Left hindlimb (tissue), 1 donor: ENCODE measurements at regions not wholly inside any gene's neighbourhood (a gene's known extent, or its start where the extent isn't known, plus 50 kb on each side); places are given as distances from the start of the nearest gene placed in this dataset.
A peak's percentile ranks its signal among the peaks of the same experiment; 100 is the strongest.

Experiments
- DNase-seq: peaks from one replicate; pipeline ENCODE4 v3.0.0-alpha.2; 2018

DNA sequence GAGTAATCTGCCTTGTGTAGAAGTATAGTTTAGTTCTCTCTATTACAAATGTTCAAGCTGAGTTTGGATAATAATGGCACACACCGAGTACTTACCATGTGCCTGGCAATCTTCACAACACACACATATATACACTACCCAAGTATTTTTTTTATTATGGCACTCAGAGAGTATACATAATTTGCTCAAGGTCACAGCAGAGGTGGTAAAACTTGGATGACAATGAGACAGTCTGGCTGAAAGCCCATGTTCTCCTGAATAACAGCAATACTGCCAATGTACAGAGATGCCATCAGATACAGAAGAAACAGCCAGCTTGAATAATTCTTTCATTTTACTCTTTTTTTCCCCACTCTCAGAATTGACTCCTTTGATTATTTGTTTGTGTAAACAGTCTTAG is 460.0 kb downstream of the CNTN6 start:
- no peak for DNase-seq

DNA sequence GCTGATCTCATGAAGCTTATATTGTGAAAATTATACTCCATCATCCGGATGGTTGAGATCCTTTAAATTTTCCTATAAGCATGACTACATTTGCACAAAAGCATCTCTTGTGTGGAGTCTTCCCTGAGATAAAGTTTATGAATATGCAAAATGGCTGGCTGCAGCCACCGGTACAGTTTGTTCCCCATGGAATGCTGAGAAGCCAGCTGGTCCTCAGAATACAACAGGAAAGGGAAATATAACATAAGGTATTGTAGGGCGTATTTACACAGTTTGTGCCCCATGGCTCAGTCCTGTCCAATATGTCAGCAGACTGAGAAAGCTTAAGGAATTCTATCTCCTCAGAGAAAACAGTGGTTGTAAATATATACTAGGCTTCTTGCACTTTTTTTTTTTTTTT is 468.6 kb downstream of the CNTN6 start:
- no peak for DNase-seq

DNA sequence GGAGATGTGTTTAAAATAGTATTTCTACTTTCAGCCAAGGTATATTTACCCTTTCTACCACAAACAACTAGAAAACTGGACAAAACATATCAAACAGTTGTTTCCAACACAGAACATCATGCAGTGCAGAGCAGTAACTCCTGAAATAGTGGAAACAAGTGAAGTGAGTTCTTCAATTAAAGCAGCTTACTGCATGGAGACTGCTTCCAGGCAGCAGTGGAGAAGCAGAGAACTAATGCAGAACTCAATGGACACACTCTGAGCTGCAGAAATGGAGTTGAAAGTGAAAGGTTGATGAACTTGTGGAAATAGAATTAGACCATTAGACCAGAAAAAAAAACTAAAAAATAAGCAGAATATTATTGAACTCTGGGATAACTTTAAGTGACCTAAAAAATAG is 478.9 kb downstream of the CNTN6 start:
- DNase-seq, result no peak

DNA sequence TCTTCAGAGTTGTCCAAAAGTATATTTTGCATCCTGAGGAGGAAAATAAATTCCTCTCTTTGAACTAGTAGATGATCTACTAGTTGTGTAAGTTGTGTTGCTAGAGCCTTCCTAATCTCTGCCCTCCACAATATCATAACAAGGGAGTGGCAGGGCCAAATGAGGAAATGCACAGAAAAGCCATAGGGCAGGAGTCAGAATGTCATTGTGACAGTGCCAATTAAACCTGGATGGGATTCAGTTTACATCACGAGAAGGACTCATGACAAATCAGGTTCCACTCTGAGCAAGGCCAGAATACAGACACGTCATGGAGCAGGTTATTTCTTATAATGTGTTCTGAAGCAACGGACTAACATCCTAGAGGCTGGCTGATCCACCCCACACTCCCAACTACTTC is 483.2 kb downstream of the CNTN6 start:
- no peak for DNase-seq

- DNase-seq, result no peak
These were observed 485.4 kb downstream of the CNTN6 start for GRCh38 chr3:1578124-1578806.

DNA sequence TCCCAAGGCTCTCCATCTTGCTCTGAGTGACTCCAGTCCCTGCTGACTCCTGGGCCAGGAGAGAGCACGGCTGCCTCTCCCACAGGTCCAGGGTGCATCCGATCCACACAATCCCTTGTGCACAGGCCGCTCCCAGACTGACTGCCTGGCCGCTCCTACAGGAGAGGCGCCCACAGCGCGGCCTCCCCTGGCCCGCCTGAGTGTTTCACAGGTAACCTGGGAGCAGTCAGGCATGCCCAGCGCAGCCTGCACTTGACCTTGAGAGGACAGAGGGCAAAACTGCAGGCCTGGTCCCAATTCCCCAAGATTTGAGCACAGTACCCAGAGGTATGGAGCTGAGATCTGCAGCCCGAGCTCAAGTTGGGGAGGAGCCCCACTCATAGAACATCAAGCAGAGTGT is 490.2 kb downstream of the CNTN6 start:
- no peak for DNase-seq

- DNase-seq, result no peak
These were observed 494.6 kb downstream of the CNTN6 start for GRCh38 chr3:1587426-1587825.

GRCh38 chr3:1591327-1592028 is 498.7 kb downstream of the CNTN6 start:
- no peak for DNase-seq

DNA sequence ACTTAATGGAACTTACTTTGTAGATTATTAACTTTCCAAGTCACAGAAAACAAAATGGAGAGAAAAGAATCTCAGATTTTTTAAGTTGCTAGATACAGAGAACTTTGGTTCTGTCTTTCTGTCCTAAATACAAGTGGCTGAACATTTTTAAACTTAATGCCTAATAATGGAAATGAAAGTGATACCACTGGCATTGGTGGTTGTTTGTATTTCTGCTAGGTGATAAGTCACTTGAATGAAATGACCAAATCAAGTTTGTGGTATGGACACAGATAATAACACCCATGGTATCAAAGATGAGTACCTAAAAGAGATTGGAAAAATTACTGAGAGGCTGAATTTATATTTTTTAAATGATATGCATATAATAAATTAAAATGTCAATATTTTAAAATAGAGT is 502.1 kb downstream of the CNTN6 start:
- no peak for DNase-seq

GRCh38 chr3:1600206-1600605 is 498.5 kb upstream of the CNTN4 start:
- no peak for DNase-seq

GRCh38 chr3:1600700-1601418 is 497.8 kb upstream of the CNTN4 start:
- DNase-seq, result no peak

DNA sequence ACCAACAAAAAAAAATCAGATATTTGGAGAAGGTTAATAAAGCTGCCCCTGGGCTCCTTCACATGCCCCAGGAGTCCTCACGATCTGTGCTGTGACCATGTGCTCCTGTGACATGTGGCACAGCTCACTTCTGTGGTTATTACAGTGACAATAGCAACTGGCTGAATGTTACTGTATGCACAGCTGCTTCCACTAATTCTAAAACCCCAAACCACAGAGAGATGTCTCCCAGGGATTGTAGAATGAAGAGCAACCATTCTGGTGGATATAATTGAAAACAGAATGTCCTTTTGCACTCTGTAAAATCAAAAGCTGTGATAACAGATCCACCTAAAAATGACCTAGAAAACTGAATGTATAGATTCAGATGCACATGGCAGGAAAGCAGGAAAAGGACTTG is 489.2 kb upstream of the CNTN4 start:
- DNase-seq, result peak; percentile 30

GRCh38 chr3:1611824-1612223 is 486.8 kb upstream of the CNTN4 start:
- DNase-seq, result no peak

- DNase-seq, result no peak
These were observed 484.7 kb upstream of the CNTN4 start for GRCh38 chr3:1613962-1614361.

DNA sequence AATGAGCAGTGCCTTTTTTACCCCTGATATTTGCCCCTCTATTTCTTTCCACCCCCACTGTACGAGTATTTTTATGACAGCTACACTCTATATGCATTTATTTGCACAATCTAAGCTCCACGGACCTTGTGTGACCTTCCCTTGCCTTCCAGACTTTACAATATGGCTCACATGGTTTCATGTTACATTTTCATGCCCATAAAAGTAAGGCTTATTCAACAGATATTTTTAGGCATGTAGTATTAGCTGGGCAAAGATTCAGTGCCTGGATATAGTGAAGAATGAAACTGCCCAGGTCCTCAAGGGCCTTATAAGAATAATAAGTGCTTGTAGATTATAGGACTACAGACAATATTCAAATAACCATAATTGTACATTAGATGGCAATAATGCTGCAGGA is 481.9 kb upstream of the CNTN4 start:
- no peak for DNase-seq

DNA sequence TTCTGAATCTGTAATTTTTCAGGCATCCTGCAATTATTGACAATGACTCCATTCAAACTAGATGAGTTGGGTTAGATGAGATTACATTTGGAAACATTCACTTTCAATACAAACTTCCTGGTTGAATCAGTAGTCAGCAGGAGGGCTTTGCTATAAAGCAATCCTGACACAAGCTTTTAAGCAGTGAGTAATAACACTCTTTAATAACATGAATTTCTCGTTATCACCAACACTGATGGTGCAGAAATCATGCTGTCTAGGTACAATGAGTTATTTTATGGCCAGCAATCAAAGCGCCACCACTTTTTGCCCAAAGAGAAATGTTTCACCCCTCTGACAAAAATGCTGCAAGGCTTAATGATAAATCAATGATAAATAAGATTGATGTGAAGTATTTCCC is 474.8 kb upstream of the CNTN4 start:
- no peak for DNase-seq

- no peak for DNase-seq
These were observed 466.5 kb upstream of the CNTN4 start for GRCh38 chr3:1632128-1632527.

DNA sequence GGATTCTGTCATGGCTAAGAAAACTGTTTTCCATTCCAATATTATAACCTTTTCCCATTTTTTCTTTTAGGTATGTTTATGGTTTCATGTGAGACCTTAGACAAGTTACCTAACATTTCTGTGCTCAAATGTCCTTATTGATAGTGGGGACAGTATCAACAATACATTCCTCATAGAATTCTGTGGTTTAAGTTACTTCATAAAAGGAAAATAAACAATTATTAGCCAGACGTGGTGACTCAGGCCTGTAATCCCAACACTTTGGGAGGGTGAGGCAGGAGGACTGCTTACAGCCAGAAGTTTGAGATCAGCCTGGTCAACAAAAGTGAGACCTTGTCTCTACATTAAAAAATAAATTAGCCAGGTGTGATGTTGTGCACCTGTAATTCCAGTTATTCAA is 436.8 kb upstream of the CNTN4 start:
- no peak for DNase-seq

- DNase-seq, result no peak
These were observed 434.4 kb upstream of the CNTN4 start for GRCh38 chr3:1664266-1664665.

GRCh38 chr3:1666865-1667264 is 431.8 kb upstream of the CNTN4 start:
- DNase-seq, result no peak

- DNase-seq, result no peak
These were observed 421.0 kb upstream of the CNTN4 start for GRCh38 chr3:1677576-1678156.

GRCh38 chr3:1692428-1692827 is 406.2 kb upstream of the CNTN4 start:
- DNase-seq, result no peak

GRCh38 chr3:1693145-1693544 is 405.5 kb upstream of the CNTN4 start:
- no peak for DNase-seq
